Mucosa of descending colon (tissue), 3 donors: ENCODE measurements at regions not wholly inside any gene's neighbourhood (a gene's known extent, or its start where the extent isn't known, plus 50 kb on each side); places are given as distances from the start of the nearest gene placed in this dataset.
A peak's percentile ranks its signal among the peaks of the same experiment; 100 is the strongest.

Source experiments
- ATAC-seq: fragments of 200-7000 bp; cut with Tn5 transposase; one replicate; pipeline ENCODE4 v1.9.1; 2020; ENCODE audit warnings: mild to moderate bottlenecking, moderate library complexity
- DNase-seq, 3 donors: peaks; one replicate each; pipeline ENCODE4 v3.0.0-alpha.2; 2020
- H3K36me3 ChIP-seq: fragments of 200-600 bp; one replicate; pipeline ENCODE4 v1.8.0; 2021; ENCODE audit warnings: low read depth, mild to moderate bottlenecking
- H3K4me1 ChIP-seq: fragments of 200-600 bp; one replicate; pipeline ENCODE4 v1.8.0; 2021; ENCODE audit warnings: low read depth, mild to moderate bottlenecking
- H3K4me3 ChIP-seq: fragments of 200-600 bp; one replicate; pipeline ENCODE4 v1.8.0; 2021; ENCODE audit warnings: mild to moderate bottlenecking
- H3K9me3 ChIP-seq: fragments of 200-600 bp; one replicate; pipeline ENCODE4 v1.8.0; 2021; ENCODE audit warnings: mild to moderate bottlenecking
- CTCF ChIP-seq: fragments of 200-600 bp; IDR thresholded peaks from one replicate; pipeline ENCODE4 v1.8.0; 2022; ENCODE audit warnings: antibody characterized with exemption, mild to moderate bottlenecking
- intact Hi-C, 2 donors: fragments of 100-400 bp; cut with DNase I in 1 of 2; cut with micrococcal nuclease in 1 of 2; formaldehyde crosslinking; loops; one replicate each; pipeline versions ENCODE4 v1.11.0 to v1.11.1; 2022; cut with DNase I, micrococcal nuclease
- donor health status: DM: no; HTN: no; CAD: no; lungs with moderate emphysema.
- donor health status: DM: no; HTN: no; CAD: no.
- donor health status: DM: no; HTN: yes; CAD: no.

GRCh38 chr2:19576411-19576810 lies 218.0 kb upstream of the OSR1 start:
- Histone ChIP-seq H3K36me3 (no peaks in the 10 kb centered on the region), H3K4me3 (no peak overlapping the region), H3K9me3 (no peaks in the 10 kb centered on the region), H3K4me1 (peaks cover 9% of the 10 kb centered on the region)
- DNase-seq: peak in 1 of 3 donors; percentile 36
- ATAC-seq: peak; percentile 84
- no peak for TF ChIP-seq CTCF
- intact Hi-C loops: no loop called here

- intact Hi-C loops: no loop called here
- Histone ChIP-seq H3K9me3 (no peaks in the 10 kb centered on the region), H3K36me3 (no peaks in the 10 kb centered on the region), H3K4me1 (peaks cover 9% of the 10 kb centered on the region), H3K4me3 (no peak overlapping the region)
- ATAC-seq (no peak), DNase-seq (no peak)
- no peak for TF ChIP-seq CTCF
Observed at GRCh38 chr2:19575641-19576040, 217.2 kb upstream of the OSR1 start.

GRCh38 chr2:19574778-19575260 lies 216.4 kb upstream of the OSR1 start:
- Histone ChIP-seq H3K4me3 (no peak overlapping the region), H3K36me3 (no peaks in the 10 kb centered on the region), H3K4me1 (peaks cover 9% of the 10 kb centered on the region), H3K9me3 (no peaks in the 10 kb centered on the region)
- ATAC-seq (peak; percentile 82), DNase-seq (peak; percentile 49 to 56 (median 49))
- no peak for TF ChIP-seq CTCF
- intact Hi-C loops: no loop called here

GRCh38 chr2:19573784-19574183 lies 215.4 kb upstream of the OSR1 start:
- DNase-seq: no peak
- no peak for TF ChIP-seq CTCF
- intact Hi-C loops: no loop called here
- H3K9me3 ChIP-seq: no peaks in the 10 kb centered on the region
- no peak overlapping the region for H3K4me3 ChIP-seq
- peaks cover 16% of the 10 kb centered on the region for H3K4me1 ChIP-seq
- no peaks in the 10 kb centered on the region for H3K36me3 ChIP-seq
- ATAC-seq: no peak

- ATAC-seq (no peak), DNase-seq (no peak)
- no peaks in the 10 kb centered on the region for H3K9me3 ChIP-seq
- H3K4me1 ChIP-seq: peaks cover 16% of the 10 kb centered on the region
- intact Hi-C loops: no loop called here
- no peak for TF ChIP-seq CTCF
- H3K4me3 ChIP-seq: no peak overlapping the region
- no peaks in the 10 kb centered on the region for H3K36me3 ChIP-seq
Observed at GRCh38 chr2:19571773-19572172, 213.3 kb upstream of the OSR1 start.

GRCh38 chr2:19569300-19569791 lies 210.9 kb upstream of the OSR1 start:
- intact Hi-C loops: no loop called here
- peak; percentile 87 for ATAC-seq
- H3K36me3 ChIP-seq: no peaks in the 10 kb centered on the region
- H3K9me3 ChIP-seq: no peaks in the 10 kb centered on the region
- H3K4me3 ChIP-seq: no peak overlapping the region
- H3K4me1 ChIP-seq: peaks cover 11% of the 10 kb centered on the region
- TF ChIP-seq CTCF: no peak
- DNase-seq: peak in 1 of 3 donors; percentile 13
